OCI-LY1 (cell line): ENCODE measurements at regions not wholly inside any gene's neighbourhood (a gene's known extent, or its start where the extent isn't known, plus 50 kb on each side); places are given as distances from the start of the nearest gene placed in this dataset.

Experiments
- EZH2 ChIP-seq: fragments of 200-600 bp; sonication (generic), shearing (Covaris generic); IDR thresholded peaks from 2 replicates; pipeline ENCODE4 v1.8.0; 2017; ENCODE audit warnings: borderline replicate concordance, mixed run types, mild to moderate bottlenecking, antibody characterized with exemption, low read length, moderate library complexity, mixed read lengths
- TF ChIP-seq, protein P1 (sequence below): fragments of 200-600 bp; sonication (generic), shearing (Covaris generic); IDR thresholded peaks from 2 replicates; pipeline ENCODE4 v1.5.1; 2017; ENCODE audit warnings: mild to moderate bottlenecking, antibody characterized with exemption, low read length, moderate library complexity, mixed read lengths

DNA sequence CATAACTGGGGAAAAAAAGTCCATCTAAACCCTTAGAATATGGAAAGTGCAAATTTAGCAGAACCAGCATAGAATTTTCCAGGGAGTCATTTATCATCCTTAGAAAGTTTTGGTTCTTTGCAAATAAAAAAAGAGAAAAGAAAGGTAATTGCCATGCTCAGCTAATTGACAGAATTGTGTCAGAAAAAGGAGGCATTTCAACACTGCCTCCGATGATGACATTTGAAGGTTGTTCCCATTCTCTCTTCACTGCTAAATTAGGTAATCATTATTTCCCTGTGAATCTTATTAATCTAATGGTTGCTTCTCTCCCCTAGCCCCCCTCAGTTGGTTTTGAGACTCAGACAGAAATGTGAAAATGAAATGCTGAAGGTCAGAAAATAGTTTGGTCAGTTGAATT is 139.2 kb downstream of the PDCD6IP start:
- TF ChIP-seq, protein P1, sequence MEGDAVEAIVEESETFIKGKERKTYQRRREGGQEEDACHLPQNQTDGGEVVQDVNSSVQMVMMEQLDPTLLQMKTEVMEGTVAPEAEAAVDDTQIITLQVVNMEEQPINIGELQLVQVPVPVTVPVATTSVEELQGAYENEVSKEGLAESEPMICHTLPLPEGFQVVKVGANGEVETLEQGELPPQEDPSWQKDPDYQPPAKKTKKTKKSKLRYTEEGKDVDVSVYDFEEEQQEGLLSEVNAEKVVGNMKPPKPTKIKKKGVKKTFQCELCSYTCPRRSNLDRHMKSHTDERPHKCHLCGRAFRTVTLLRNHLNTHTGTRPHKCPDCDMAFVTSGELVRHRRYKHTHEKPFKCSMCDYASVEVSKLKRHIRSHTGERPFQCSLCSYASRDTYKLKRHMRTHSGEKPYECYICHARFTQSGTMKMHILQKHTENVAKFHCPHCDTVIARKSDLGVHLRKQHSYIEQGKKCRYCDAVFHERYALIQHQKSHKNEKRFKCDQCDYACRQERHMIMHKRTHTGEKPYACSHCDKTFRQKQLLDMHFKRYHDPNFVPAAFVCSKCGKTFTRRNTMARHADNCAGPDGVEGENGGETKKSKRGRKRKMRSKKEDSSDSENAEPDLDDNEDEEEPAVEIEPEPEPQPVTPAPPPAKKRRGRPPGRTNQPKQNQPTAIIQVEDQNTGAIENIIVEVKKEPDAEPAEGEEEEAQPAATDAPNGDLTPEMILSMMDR, result no peak
- TF ChIP-seq EZH2, result no peak
